ENCODE measurements at regions not wholly inside any gene's neighbourhood (a gene's known extent, or its start where the extent isn't known, plus 50 kb on each side); places are given as distances from the start of the nearest gene placed in this dataset.
"Not testable (repeated sequence)": the region's sequence is repeated elsewhere in the genome, so short reads cannot be mapped to it uniquely, and the experiment has no call there.

DNA sequence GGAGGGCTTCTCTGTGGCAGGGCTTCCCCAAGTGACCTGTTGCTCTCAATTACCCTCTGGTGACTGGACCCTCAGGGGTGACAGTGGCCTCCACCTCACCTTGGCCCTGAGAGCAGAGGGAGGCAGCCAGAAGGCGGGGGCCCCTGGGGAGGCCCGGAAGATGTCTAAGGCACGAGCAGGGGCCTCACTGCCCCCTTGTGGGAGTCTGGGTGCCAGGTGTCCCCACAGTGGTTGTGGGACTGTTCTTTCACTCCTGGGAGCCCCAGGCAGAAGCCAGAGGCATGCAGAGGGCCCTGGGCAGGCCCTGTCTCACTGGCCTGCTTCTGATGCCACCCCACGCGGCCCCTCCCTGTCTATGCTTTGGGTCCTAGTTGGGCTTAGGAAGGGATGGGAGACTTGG is 59.3 kb downstream of the TMEM121 start:
- not testable (repeated sequence) for TF ChIP-seq TAF1 (IDR thresholded peaks at IDR 0.05; ENCODE audit: low read depth, low read length); POLR2A (IDR thresholded peaks at IDR 0.05; ENCODE audit: low read depth, low read length); POLR2AphosphoS5 (IDR thresholded peaks at IDR 0.05; ENCODE audit: low read depth, low read length); PAX5 (IDR thresholded peaks at IDR 0.05; ENCODE audit: insufficient read depth, low read length, severe bottlenecking); SPI1 (IDR thresholded peaks at IDR 0.05; ENCODE audit: low read depth, low read length)
